GM12891 (cell line): ENCODE measurements at regions not wholly inside any gene's neighbourhood (a gene's known extent, or its start where the extent isn't known, plus 50 kb on each side); places are given as distances from the start of the nearest gene placed in this dataset.
"Not testable (repeated sequence)": the region's sequence is repeated elsewhere in the genome, so short reads cannot be mapped to it uniquely, and the experiment has no call there.

Source experiments
- DNase-seq: peaks from one replicate; pipeline ENCODE4 v3.0.0; 2011; ENCODE audit warnings: low spot score; ENCODE audit not compliant: insufficient read length
- FAIRE-seq: peaks from 2 replicates; lab custom pipeline; 2011; peaks lifted over from hg19 to GRCh38; lab: Jason Lieb, UNC
- PAX5 ChIP-seq: IDR thresholded peaks from 2 replicates; pipeline ENCODE4 v1.6.1; 2011; ENCODE audit warnings: low read length, moderate library complexity, mild to moderate bottlenecking; ENCODE audit not compliant: insufficient read depth, severe bottlenecking
- POLR2A ChIP-seq: IDR thresholded peaks from 2 replicates; pipeline ENCODE4 v1.6.1; 2011; ENCODE audit warnings: low read depth, low read length, control low read depth
- POLR2AphosphoS5 ChIP-seq: IDR thresholded peaks from 2 replicates; pipeline ENCODE4 v1.6.1; 2011; ENCODE audit warnings: low read depth, low read length, control low read depth
- POU2F2 ChIP-seq: IDR thresholded peaks from 2 replicates; pipeline ENCODE4 v1.6.1; 2011; ENCODE audit warnings: low read depth, mild to moderate bottlenecking, control low read depth, low read length, moderate library complexity
- SPI1 ChIP-seq: IDR thresholded peaks from 2 replicates; pipeline ENCODE4 v1.6.1; 2011; ENCODE audit warnings: low read depth, low read length, control low read depth
- TAF1 ChIP-seq: IDR thresholded peaks from 2 replicates; pipeline ENCODE4 v1.6.1; 2011; ENCODE audit warnings: low read depth, low read length, control low read depth

DNA sequence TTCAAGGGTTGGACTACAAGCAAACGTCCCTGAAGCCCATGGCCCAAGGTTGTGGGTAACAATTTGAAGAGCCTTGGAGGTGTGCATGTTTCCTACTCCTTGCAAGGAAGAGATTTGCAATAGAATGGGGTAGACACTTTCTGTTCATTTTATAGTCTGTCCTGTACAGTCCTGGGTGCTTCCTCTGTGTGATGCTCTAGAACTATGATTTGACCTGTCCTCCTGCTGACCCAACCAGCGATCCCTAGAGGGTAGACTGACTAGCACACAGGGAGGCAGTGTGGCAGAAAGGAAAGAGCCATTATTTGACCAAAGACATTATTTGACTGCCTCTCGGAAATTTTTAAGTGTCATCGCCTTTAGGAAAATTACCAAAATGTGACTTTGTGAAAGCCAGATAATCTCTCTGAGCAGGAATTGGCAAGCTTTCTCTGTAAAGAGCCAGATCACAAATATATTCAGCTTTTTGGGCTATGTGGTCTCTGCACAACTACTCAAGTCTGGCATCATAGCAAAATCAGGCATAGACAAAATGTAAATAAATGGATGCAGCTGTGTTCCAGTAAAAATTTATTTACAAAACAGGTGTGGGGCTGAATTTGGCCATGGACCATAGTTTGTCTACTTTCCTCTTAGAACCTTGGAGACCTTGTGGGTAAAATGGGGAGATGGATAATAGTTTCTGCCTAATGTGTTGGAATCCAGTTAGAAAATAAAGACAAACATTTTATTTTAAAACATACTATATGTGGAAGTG lies 106.8 kb downstream of the DMRT2 start:
- DNase-seq, result no peak

DNA sequence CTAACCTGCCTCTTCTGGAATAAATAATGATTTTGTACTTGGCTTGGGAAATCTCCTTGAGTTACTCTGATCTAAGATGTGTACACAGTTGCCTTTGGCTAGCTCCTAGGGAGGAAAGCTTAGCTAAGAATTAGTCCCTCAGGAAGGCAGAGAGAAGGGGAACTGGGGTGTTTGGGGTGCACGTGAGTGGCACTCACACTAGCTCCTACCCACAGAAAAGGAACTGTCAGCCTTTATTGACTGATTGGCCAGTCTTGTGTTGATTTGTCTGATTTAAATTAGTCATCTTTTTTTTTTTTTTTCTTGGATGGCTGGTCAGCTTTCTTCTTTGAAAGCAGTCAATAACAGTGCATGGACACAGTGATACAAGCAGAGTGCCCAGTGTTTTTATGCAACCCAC lies 107.7 kb downstream of the DMRT2 start:
- TF ChIP-seq SPI1 (no peak), POLR2AphosphoS5 (no peak), TAF1 (no peak), POLR2A (no peak), PAX5 (no peak), POU2F2 (no peak)
- no peak for FAIRE-seq
- DNase-seq, result no peak

More for the DNA sequence above, 106.8 kb downstream of the DMRT2 start:
- FAIRE-seq, result no peak
- TF ChIP-seq PAX5 (no peak), POU2F2 (no peak)

DNA sequence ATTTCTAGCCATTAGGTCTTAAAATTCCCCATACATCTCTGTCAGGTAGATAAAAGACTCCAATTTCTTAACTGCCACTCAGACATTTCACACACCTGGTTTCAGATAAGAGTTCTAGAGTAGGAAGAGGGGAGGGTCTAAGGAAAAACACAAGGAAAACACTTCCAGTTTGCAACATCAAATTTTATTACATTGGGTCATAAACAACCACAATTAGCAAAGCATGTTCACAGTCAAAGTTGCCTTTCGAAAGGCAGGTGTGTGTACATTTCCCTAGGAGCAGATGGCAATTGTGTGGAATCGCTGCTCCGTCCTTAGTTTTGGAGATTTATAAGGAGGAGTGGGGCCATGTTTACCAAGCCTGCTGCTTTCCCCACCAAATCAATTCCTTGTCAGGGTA lies 120.8 kb downstream of the DMRT2 start:
- TF ChIP-seq PAX5 (no peak), SPI1 (no peak), POLR2A (no peak), POU2F2 (no peak), POLR2AphosphoS5 (no peak), TAF1 (no peak)
- no peak for FAIRE-seq
- no peak for DNase-seq

DNA sequence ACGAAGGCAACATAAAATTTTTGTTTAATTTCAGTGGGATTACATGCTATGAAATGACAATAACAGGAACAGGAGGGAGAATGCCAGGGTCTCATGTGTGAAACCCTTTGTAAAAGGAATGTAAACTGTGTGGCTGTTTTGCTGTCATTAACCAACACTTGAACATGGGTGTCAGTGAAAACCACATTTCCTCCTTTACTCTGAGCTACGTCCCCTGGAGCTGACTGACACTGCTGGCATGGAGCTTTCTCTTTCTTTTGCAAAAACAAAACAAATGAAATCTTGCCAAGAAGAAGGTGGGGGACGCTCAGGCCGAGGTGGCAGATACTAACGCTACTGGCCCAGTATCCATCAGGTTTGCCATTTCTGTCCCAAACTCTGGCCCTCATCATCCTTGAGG lies 121.4 kb downstream of the DMRT2 start:
- DNase-seq (no peak), FAIRE-seq (no peak)
- no peak for TF ChIP-seq TAF1

DNA sequence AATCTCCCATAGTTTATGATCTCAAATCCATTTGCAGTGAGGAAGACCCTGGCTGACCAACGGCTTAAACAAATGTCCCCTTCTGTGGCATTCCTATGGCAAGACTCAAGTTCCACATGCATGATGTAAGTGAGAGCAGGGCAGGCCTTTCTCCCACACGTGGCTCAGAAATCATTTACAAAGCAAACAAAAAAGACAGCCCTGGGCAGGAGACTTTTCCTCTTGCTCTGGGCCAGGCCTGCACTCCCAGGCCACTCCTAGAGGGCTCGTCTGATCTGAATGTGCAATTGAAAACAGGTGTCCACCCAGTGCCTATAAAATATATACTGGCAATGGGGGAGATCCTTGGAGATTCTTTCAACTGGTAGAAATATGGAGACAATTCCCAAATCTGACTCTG lies 123.1 kb downstream of the DMRT2 start:
- TF ChIP-seq POU2F2 (no peak), POLR2A (no peak), SPI1 (no peak), TAF1 (no peak)
- DNase-seq, result no peak
- FAIRE-seq, result no peak

DNA sequence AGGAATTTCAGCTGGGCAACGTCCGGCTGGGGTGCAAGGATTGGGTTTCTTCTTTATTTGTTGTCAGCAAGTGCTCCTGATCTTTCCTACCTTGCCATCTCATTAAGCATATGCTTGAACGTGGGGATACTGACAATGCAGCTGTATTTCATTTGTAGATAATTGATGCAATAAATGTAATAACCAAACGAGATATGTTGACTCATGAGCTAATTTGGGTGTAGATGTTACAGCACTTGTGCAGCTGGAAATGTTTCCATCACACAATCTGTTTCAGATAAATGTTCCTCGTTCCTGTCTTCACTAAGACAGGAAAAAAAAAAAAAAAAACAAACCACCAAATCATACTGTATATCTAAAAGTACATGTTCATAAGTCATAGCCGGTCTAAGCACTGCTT lies 123.8 kb downstream of the DMRT2 start:
- FAIRE-seq (no peak), DNase-seq (no peak)
- TF ChIP-seq PAX5 (no peak), SPI1 (no peak), POLR2AphosphoS5 (no peak), POLR2A (no peak), TAF1 (no peak), POU2F2 (no peak)

DNA sequence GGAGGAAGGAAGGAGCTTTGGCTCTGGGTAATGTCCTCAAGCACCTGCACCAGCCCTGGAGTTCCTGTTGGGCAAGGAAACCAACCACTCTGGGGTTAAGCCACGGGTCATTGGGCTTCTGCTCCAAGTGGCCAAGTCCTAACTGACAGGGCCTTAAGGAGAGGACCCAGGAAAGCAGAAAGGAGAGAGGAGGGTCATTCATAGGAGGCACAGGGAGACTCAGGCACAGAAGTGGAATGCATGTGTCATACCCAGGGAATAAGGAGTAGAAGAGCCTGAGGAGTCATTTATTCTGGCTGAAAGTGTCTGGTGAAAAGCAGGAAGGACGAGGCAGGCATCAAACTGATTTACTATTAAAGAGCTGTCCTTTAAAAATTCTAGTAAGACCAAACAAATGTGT lies 129.2 kb downstream of the DMRT2 start:
- FAIRE-seq (no peak), DNase-seq (no peak)
- TF ChIP-seq POLR2A (no peak), SPI1 (no peak), PAX5 (no peak), POLR2AphosphoS5 (no peak), TAF1 (no peak), POU2F2 (no peak)

DNA sequence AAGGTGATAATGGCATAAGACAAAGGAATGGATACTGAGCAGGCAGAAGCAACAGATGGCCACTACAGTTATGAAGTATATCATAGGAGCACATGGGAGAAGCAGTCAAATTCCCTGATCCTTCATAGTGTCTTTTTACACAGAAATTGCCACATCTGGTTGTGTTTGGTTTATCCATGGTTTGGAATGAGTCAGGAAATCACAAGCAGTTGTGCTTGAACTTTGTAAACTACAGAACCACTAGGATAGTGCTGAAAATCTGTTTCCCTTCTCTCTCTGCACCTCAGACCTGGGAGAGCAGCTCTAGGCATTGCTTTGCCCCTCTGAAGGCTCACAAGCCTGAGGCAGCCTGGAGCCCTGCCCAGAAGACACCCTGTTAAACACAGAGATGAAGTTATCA lies 134.0 kb downstream of the DMRT2 start:
- no peak for FAIRE-seq
- TF ChIP-seq POLR2A (no peak), SPI1 (no peak), POU2F2 (no peak), TAF1 (no peak), POLR2AphosphoS5 (no peak)
- no peak for DNase-seq

DNA sequence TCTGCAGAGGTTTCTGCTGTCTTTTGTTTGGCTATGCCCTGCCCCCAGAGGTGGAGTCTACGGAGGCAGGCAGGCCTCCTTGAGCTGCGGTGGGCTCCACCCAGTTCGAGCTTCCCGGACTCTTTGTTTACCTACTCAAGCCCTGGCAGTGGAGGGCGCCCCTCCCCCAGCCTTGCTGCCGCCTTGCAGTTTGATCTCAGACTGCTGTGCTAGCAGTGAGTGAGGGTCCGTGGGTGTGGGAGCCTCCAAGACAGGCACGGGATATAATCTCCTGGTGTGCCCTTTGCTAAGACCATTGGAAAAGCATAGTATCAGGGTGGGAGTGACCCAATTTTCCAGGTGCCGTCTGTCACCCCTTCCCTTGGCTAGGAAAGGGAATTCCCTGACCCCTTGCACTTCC lies 137.0 kb downstream of the DMRT2 start:
- not testable (repeated sequence) for DNase-seq, FAIRE-seq

DNA sequence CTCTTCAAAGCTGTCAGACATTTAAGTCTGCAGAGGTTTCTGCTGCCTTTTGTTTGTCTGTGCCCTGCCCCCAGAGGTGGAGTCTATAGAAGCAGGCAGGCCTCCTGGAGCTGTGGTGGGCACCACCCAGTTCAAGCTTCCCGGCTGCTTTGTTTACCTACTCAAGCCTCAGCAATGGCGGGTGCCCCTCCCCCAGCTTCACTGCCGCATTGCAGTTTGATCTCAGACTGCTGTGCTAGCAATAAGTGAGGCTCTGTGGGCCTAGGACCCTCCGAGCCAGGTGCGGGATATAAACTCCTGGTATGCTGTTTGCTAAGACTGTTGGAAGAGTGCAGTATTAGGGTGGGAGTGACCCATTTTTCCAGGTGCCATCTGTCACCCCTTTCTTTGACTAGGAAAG lies 145.5 kb downstream of the DMRT2 start:
- DNase-seq, FAIRE-seq: not testable (repeated sequence)

DNA sequence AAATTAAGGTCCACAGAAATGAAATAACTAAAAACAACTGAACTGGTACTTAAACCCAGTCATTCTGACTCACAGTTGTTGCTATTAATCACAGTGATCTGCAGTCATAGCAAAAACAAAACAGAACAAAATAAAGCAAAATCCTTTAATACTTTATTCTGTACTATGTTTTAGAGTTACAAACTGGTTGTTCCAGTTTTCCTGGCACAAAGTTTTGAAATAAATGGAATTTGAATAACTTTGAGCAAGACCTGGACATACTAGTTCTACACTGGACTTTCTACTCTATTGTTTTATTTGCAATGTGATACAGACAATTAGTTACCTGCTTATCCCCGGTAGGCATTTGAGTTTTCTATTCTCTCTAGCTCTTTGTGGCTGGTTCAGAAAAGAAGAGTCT lies 147.9 kb downstream of the DMRT2 start:
- TF ChIP-seq TAF1 (no peak), POLR2A (no peak), SPI1 (no peak), POU2F2 (no peak), POLR2AphosphoS5 (no peak), PAX5 (no peak)
- no peak for DNase-seq
- no peak for FAIRE-seq

DNA sequence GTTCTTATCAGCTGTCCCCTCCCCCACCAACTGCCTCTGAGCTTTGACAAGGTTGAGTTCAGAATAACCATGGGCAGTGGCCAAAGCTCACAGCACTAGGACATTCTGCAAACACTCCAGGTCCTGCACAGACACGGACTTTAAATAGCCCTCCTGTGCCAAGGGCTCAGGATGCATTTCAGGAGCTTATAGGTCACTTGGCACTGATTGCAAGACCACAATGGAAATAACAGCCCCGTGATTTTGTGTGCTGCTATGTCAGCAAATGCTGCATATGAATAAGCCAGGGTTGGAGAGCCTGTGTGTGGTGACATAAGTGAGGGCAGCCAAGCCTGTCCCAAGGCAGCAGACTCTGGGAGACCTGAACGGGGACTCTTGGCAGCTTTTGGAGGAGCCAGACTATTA lies 150.7 kb downstream of the DMRT2 start:
- DNase-seq, result no peak
- no peak for FAIRE-seq
- TF ChIP-seq POLR2AphosphoS5 (no peak), POU2F2 (no peak), SPI1 (no peak), TAF1 (no peak), PAX5 (no peak)
